HepG2 (cell line): ENCODE measurements at regions not wholly inside any gene's neighbourhood (a gene's known extent, or its start where the extent isn't known, plus 50 kb on each side); places are given as distances from the start of the nearest gene placed in this dataset.
A peak's percentile ranks its signal among the peaks of the same experiment; 100 is the strongest.

Source experiments
- ELF4 ChIP-seq: sonication (generic); formaldehyde crosslinking; IDR thresholded peaks from 2 replicates; pipeline ENCODE4 v1.5.0; 2020; ENCODE audit warnings: missing genetic modification reagents, mild to moderate bottlenecking, moderate library complexity, borderline replicate concordance
- EP300 ChIP-seq, 3 experiments: sonication (generic) in 1 of 3; formaldehyde crosslinking in 1 of 3; IDR thresholded peaks; 2 replicates each; pipeline versions ENCODE4 v1.5.1 to v1.6.1; 2011 to 2020; ENCODE audit warnings: low read depth in 2 of 3, low read length in 2 of 3, borderline replicate concordance in 1 of 3, improper control_type of control experiment in 1 of 3, mild to moderate bottlenecking in 1 of 3, missing genetic modification reagents in 1 of 3, moderate library complexity in 1 of 3
- ERF ChIP-seq: IDR thresholded peaks from 2 replicates; pipeline ENCODE4 v1.6.1; 2018; ENCODE audit warnings: missing biosample characterization, missing genetic modification reagents
- ETV5 ChIP-seq: IDR thresholded peaks from 2 replicates; pipeline ENCODE4 v1.6.1; 2018; ENCODE audit warnings: missing biosample characterization, missing genetic modification reagents, inconsistent platforms, borderline replicate concordance
- KDM6A ChIP-seq: IDR thresholded peaks from 2 replicates; pipeline ENCODE4 v1.6.1; 2016; ENCODE audit warnings: low read depth
- MBD4 ChIP-seq: IDR thresholded peaks from 2 replicates; pipeline ENCODE4 v1.6.1; 2012; ENCODE audit warnings: low read length, inconsistent platforms, borderline replicate concordance
- MIXL1 ChIP-seq: IDR thresholded peaks from 2 replicates; pipeline ENCODE4 v1.6.1; 2016
- NCOA2 ChIP-seq: sonication (generic); formaldehyde crosslinking; IDR thresholded peaks from 2 replicates; pipeline ENCODE4 v1.8.0; 2022; ENCODE audit warnings: inconsistent platforms
- NR1H2 ChIP-seq: sonication (generic); formaldehyde crosslinking; IDR thresholded peaks from 2 replicates; pipeline ENCODE4 v1.8.1; 2022; ENCODE audit warnings: low read depth, missing genetic modification reagents, borderline replicate concordance
- SMAD1 ChIP-seq: sonication (generic); formaldehyde crosslinking; IDR thresholded peaks from 2 replicates; pipeline ENCODE4 v1.4.0; 2020; ENCODE audit warnings: missing genetic modification reagents, low read depth, mild to moderate bottlenecking, borderline replicate concordance
- TCF7 ChIP-seq: sonication (generic); IDR thresholded peaks from 2 replicates; pipeline ENCODE4 v1.6.1; 2016; ENCODE audit warnings: antibody characterized with exemption, low read depth
- TFDP1 ChIP-seq: IDR thresholded peaks from 2 replicates; pipeline ENCODE4 v1.6.1; 2016; ENCODE audit warnings: missing compliant biosample characterization, missing genetic modification reagents, borderline replicate concordance
- ZBTB10 ChIP-seq: sonication (generic); formaldehyde crosslinking; IDR thresholded peaks from 2 replicates; pipeline ENCODE4 v1.4.0; 2020; ENCODE audit warnings: missing genetic modification reagents, borderline replicate concordance
- ZNF275 ChIP-seq: sonication (generic); formaldehyde crosslinking; IDR thresholded peaks from 2 replicates; pipeline ENCODE4 v1.8.0; 2022; ENCODE audit warnings: missing genetic modification reagents, mild to moderate bottlenecking, inconsistent platforms, borderline replicate concordance
- ZNF431 ChIP-seq: sonication (generic); formaldehyde crosslinking; IDR thresholded peaks from 2 replicates; pipeline ENCODE4 v1.9.0; 2022; ENCODE audit warnings: missing genetic modification reagents, low read depth, mild to moderate bottlenecking, borderline replicate concordance
- ZNF609 ChIP-seq: sonication (generic); formaldehyde crosslinking; IDR thresholded peaks from 2 replicates; pipeline ENCODE4 v1.4.0; 2020; ENCODE audit warnings: mild to moderate bottlenecking, missing genetic modification reagents, borderline replicate concordance
- ZNF772 ChIP-seq: sonication (generic); formaldehyde crosslinking; IDR thresholded peaks from 2 replicates; pipeline ENCODE4 v1.5.0; 2020; ENCODE audit warnings: mild to moderate bottlenecking, missing genetic modification reagents
- ZNF841 ChIP-seq: sonication (generic); formaldehyde crosslinking; IDR thresholded peaks from 2 replicates; pipeline ENCODE4 v1.8.1; 2023; ENCODE audit warnings: missing genetic modification reagents, borderline replicate concordance
- TF ChIP-seq, protein P1 (sequence below): sonication (generic); formaldehyde crosslinking; IDR thresholded peaks from 2 replicates; pipeline ENCODE4 v1.4.0; 2020; ENCODE audit warnings: mild to moderate bottlenecking, missing genetic modification reagents

DNA sequence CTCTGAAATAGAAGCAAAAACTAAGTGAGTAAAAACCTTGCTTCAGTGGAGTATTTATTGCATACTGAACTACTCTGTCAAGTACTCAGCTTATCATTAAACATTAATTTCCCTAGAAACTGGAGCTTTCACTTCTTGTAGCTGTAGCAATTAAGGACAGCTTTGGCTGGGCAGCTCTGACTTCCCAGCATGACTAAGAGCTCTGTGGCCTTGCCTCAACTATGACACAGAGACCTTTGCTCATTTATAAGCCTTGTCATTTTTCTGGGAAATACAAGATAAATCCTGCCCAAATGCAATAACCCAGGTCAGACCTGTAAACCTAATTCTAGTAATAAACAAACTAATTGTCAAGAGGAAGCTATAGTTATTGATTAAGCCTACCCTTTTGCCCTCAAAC lies 65.4 kb upstream of the STK32A start (continued):
- TF ChIP-seq, protein P1, sequence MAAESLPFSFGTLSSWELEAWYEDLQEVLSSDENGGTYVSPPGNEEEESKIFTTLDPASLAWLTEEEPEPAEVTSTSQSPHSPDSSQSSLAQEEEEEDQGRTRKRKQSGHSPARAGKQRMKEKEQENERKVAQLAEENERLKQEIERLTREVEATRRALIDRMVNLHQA: no peak
- TF ChIP-seq KDM6A (no peak), TCF7 (0 out of 2 replicates have a peak, but pooled peaks have one; percentile 8), EP300 (IDR thresholded peaks at IDR 0.05; ENCODE audit: low read depth in 2 of 2, low read length in 2 of 2) (peak in 1 of 2 experiments; percentile 74; a peak in 2 of 4 replicates), EP300 (CRISPR knock-in tag; IDR thresholded peaks at IDR 0.05; ENCODE audit: borderline replicate concordance) (peak; percentile 39; the same call in 1 of the 2 replicates), SMAD1 (CRISPR knock-in tag) (no peak), ERF (CRISPR knock-in tag) (no peak), NCOA2 (CRISPR knock-in tag) (peak; percentile 67; the same call in 1 of the 2 replicates), MBD4 (no peak), ELF4 (CRISPR knock-in tag) (no peak), ZBTB10 (CRISPR knock-in tag) (no peak), TFDP1 (CRISPR knock-in tag) (no peak), ZNF275 (CRISPR knock-in tag) (no peak), ZNF772 (no peak), ZNF431 (CRISPR knock-in tag) (no peak), MIXL1 (0 out of 2 replicates have a peak, but pooled peaks have one; percentile 16), ZNF609 (CRISPR knock-in tag) (peak; percentile 18; the same call in 1 of the 2 replicates), NR1H2 (CRISPR knock-in tag) (no peak), ZNF841 (CRISPR knock-in tag) (no peak), ETV5 (CRISPR knock-in tag) (no peak; the same call in 1 of the 2 replicates)
